Breast epithelium (tissue), 3 donors: ENCODE measurements at regions not wholly inside any gene's neighbourhood (a gene's known extent, or its start where the extent isn't known, plus 50 kb on each side); places are given as distances from the start of the nearest gene placed in this dataset.

Experiments used
- POLR2A ChIP-seq: fragments of 450-650 bp; IDR thresholded peaks from one replicate; pipeline ENCODE4 v1.6.1; 2016; ENCODE audit warnings: antibody characterized with exemption, mild to moderate bottlenecking, moderate library complexity
- TF ChIP-seq, protein P1 (sequence below), 3 donors: fragments of 450-650 bp; IDR thresholded peaks; one replicate each; pipeline ENCODE4 v1.5.1; 2016 to 2017; ENCODE audit warnings: antibody characterized with exemption in 3 of 3, mild to moderate bottlenecking in 3 of 3, moderate library complexity in 3 of 3

- TF ChIP-seq, protein P1, sequence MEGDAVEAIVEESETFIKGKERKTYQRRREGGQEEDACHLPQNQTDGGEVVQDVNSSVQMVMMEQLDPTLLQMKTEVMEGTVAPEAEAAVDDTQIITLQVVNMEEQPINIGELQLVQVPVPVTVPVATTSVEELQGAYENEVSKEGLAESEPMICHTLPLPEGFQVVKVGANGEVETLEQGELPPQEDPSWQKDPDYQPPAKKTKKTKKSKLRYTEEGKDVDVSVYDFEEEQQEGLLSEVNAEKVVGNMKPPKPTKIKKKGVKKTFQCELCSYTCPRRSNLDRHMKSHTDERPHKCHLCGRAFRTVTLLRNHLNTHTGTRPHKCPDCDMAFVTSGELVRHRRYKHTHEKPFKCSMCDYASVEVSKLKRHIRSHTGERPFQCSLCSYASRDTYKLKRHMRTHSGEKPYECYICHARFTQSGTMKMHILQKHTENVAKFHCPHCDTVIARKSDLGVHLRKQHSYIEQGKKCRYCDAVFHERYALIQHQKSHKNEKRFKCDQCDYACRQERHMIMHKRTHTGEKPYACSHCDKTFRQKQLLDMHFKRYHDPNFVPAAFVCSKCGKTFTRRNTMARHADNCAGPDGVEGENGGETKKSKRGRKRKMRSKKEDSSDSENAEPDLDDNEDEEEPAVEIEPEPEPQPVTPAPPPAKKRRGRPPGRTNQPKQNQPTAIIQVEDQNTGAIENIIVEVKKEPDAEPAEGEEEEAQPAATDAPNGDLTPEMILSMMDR (IDR thresholded peaks at IDR 0.05) = no peak
- no peak for TF ChIP-seq POLR2A
Measured at GRCh38 chr10:33026422-33026821, 68.4 kb upstream of the ITGB1 start.
